ENCODE measurements at regions not wholly inside any gene's neighbourhood (a gene's known extent, or its start where the extent isn't known, plus 50 kb on each side); places are given as distances from the start of the nearest gene placed in this dataset.

DNA sequence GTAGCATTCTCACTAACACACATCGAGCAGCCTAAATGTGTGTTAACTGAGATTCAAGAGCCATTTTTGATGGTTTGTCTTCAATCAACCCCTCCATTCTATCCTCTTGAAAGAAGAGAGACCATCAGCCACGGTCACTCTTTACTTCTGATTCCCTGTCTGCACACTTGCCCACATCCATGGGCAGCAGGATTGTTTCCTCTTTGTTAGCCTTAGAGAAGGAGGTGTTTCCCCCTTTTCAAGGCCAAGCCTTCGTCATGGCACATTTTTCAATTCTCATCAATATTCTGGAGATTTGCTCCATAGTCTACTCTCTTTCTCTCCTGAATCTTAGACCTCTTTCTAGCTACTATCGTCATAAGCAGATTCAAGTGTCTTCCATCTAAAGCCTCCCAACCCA, 522.4 kb upstream of the NAALADL2 start:
- Mint-ChIP-seq H3K36me3 (ENCODE audit: low read depth) (no peaks in the 10 kb centered on the region), H3K27ac (no peak overlapping the region), H3K9me3 (no peaks in the 10 kb centered on the region)

DNA sequence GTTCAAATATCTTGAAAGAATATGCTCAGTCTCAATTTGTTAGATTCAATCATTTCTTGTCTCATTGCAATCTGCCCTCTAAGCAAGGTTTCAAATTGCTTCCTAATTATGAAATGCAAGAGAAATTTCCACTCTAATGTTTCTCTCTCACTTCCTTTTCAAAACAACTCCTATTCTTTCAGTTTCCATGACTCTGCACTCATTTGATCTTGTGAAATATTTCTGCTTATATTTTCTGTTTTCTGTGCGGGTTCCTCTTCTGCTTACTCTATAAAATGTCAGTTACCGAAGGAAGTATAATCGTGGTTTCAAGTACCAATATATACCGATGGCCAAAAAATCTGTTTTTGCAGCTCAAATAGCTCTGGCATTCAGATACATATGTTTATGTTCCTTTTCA, 521.9 kb upstream of the NAALADL2 start:
- Mint-ChIP-seq H3K9me3 (no peaks in the 10 kb centered on the region), H3K4me1 (no peaks in the 10 kb centered on the region), H3K4me3 (no peak overlapping the region), H3K27me3 (no peaks in the 10 kb centered on the region), H3K27ac (no peak overlapping the region), H3K36me3 (ENCODE audit: low read depth) (no peaks in the 10 kb centered on the region)
- DNase-seq: no peak
- intact Hi-C loops (cut with micrococcal nuclease): no loop called here

More for the DNA sequence above, 522.4 kb upstream of the NAALADL2 start:
- Mint-ChIP-seq H3K4me1 (no peaks in the 10 kb centered on the region), H3K4me3 (no peak overlapping the region), H3K27me3 (no peaks in the 10 kb centered on the region)
- intact Hi-C loops (cut with micrococcal nuclease): no loop called here
- no peak for DNase-seq

DNA sequence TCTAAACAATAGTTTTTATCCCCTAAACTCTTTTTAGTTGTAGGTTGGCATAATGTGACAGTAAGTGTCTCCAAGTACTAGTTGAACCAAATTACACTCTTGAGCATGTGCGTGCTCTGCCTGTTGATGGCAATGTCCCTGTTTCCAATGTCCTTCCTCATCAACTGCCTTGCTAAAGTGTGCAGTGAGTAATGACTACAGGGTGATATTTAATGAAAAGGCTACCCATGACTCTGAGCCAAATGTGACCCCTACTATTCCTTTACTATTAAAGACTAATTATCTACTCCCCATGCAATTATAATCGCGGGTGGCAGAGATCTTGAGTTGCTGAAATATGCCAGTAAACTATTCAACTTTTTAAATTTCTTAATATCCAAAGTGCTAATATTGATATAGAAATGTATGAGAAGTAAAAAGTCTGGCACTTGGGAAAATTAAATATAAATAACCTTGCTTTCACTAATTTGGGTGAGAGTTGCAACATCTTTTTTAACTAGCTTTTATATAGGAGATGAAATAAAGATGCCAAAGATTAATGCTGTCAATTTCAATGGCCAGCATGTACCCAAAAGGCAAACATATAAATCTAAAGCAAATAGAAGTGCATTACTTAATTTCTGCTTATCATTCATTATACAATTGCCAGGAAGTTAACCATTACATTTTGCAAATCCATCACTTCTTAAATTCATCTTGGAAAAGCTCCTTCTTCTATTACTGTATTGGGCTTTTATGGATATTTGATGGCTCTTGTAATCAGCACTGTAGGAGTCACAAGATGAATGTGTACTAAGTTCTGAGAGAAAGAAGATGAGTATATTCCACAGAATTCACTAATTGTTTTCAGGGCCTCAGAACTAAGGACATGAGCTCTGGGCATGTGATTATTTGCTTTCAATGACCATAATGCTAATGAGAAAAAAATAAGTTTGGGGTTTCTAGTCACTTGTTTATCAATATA, 518.2 kb upstream of the NAALADL2 start:
- no peaks in the 10 kb centered on the region for H3K27me3 Mint-ChIP-seq
- H3K36me3 Mint-ChIP-seq (ENCODE audit: low read depth): no peaks in the 10 kb centered on the region

DNA sequence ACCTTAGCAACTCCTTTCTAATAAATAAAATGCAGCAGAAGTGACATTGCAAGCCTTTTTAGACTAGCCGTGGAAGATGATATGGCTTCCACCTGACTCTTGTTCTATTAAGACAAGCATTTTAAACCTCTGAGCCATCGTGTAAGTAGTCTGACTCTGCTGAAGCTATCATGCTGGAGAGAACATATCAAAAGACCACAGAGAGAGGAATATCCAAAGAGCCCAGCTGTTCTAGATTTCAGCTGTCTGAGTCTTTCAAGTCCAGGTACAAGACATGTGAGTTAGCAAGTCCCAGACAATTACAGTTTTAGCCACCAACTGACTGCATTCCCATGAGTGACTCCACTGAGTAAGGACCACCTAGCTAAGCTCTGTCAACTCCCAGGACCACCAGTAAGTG, 517.0 kb upstream of the NAALADL2 start:
- Mint-ChIP-seq H3K4me3 (no peak overlapping the region), H3K36me3 (ENCODE audit: low read depth) (no peaks in the 10 kb centered on the region), H3K27me3 (no peaks in the 10 kb centered on the region), H3K4me1 (no peaks in the 10 kb centered on the region), H3K27ac (no peak overlapping the region), H3K9me3 (no peaks in the 10 kb centered on the region)
- intact Hi-C loops (cut with micrococcal nuclease): no loop called here
- no peak for DNase-seq

More for the DNA sequence above, 518.2 kb upstream of the NAALADL2 start:
- intact Hi-C loops (cut with micrococcal nuclease): no loop called here
- Mint-ChIP-seq H3K4me3 (no peak overlapping the region), H3K4me1 (no peaks in the 10 kb centered on the region), H3K9me3 (no peaks in the 10 kb centered on the region), H3K27ac (no peak overlapping the region)
- DNase-seq: no peak

DNA sequence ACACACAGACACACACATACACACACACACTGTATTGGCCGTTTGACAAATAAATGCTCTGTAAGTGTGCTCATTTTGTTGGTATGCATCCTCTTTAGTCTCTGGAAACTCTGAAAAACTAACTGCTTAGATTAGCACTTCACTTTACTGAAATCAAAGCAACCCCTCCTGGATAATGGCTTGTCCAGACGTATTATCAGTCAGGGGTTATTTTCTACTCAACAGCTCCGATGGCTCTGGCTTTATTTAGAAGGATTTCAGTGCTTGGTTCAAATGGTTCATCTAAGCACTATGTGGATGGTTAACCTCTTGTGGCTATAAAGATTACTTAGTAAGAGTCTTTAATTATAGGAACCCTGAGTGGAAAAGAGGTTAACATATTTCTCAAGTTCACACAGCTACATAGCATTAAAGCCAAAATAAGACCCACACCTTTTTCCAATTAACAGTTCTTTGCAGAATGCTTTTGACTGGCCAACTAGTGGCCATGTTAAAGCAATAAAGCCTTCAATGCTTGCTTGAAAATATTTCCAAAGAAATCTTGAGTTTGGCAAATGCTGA, 516.1 kb upstream of the NAALADL2 start:
- Mint-ChIP-seq H3K27me3 (no peaks in the 10 kb centered on the region), H3K4me1 (no peaks in the 10 kb centered on the region), H3K36me3 (ENCODE audit: low read depth) (no peaks in the 10 kb centered on the region), H3K27ac (no peak overlapping the region), H3K4me3 (no peak overlapping the region), H3K9me3 (no peaks in the 10 kb centered on the region)
- DNase-seq: no peak
- intact Hi-C loops (cut with micrococcal nuclease): no loop called here

DNA sequence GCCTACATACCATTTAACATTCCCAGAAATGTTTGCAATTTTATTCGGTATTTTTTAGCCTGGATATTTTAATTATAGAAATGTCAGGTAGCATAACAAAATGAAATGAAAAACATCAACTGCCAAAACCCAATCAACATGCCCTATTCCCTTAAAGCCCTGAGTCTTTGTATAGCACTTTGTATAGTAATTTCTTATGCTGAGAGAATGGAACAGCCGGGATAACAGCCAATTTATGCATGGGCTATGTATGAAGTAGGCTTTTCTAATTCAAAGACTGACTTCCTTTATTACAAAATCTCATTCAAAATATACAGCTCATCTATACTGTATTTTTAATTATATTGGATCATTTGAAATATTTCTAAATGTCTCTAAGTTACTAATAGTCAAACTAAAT, 513.0 kb upstream of the NAALADL2 start:
- H3K4me3 Mint-ChIP-seq: no peak overlapping the region
- intact Hi-C loops (cut with micrococcal nuclease): no loop called here
- no peaks in the 10 kb centered on the region for H3K4me1 Mint-ChIP-seq
- no peaks in the 10 kb centered on the region for H3K36me3 Mint-ChIP-seq (ENCODE audit: low read depth)
- no peak for DNase-seq
- H3K9me3 Mint-ChIP-seq: no peaks in the 10 kb centered on the region
- H3K27me3 Mint-ChIP-seq: no peaks in the 10 kb centered on the region
- H3K27ac Mint-ChIP-seq: no peak overlapping the region

DNA sequence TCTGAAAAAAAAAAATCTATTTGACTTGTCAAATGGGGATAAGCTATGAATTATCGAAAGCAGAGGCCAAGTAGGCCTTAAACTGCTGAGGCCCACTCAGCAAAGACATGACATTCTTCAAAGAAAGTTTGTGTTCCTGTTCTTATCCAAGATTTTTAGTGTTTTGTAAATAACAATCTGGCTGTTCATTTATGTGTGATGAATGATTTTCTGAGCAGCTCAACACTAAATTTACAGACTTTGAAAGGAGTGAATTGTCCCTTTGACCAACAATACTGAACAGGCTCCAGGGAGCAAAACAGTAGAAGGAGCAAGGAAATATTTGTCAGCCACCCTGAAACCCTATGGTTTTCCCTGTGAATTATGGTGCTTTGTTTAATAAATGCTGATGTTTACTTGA, 512.6 kb upstream of the NAALADL2 start:
- intact Hi-C loops (cut with micrococcal nuclease): no loop called here
- Mint-ChIP-seq H3K4me3 (no peak overlapping the region), H3K36me3 (ENCODE audit: low read depth) (no peaks in the 10 kb centered on the region), H3K9me3 (no peaks in the 10 kb centered on the region), H3K27me3 (no peaks in the 10 kb centered on the region), H3K27ac (no peak overlapping the region), H3K4me1 (no peaks in the 10 kb centered on the region)
- DNase-seq: no peak

DNA sequence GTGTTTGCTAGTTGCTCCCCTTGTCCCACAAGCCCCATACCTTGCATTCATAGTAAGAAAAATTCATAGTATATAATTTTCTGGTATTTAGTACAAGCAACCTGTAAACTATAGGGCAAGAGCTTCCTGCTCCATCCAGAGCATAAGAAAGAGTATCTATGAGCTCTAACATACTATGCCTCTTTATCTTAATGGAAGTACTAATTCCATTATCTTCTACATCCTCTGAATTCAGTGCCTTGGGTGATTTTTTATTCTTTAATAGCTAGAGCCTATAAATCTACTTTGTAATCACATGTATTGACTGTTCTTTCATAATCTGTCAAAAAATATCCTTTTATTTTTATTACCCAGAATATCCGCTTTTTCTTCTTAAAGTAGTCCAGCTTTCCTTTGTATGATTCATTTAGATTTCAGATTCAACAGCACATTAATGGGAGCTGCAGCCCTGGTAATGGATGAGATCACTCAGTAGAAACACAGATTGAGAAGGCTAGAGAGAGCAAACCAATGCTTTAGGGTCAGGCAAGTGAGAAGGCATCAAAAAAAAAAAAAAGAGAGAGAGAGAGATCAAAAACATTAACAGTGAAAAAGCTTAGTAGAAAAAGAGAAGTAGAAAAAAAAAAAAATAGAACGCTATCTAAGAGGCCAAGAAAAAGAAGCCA, 511.5 kb upstream of the NAALADL2 start:
- intact Hi-C loops (cut with micrococcal nuclease): no loop called here
- H3K4me3 Mint-ChIP-seq: no peak overlapping the region
- DNase-seq: no peak
- no peaks in the 10 kb centered on the region for H3K27me3 Mint-ChIP-seq
- H3K27ac Mint-ChIP-seq: no peak overlapping the region
- no peaks in the 10 kb centered on the region for H3K4me1 Mint-ChIP-seq
- no peaks in the 10 kb centered on the region for H3K36me3 Mint-ChIP-seq (ENCODE audit: low read depth)
- no peaks in the 10 kb centered on the region for H3K9me3 Mint-ChIP-seq

DNA sequence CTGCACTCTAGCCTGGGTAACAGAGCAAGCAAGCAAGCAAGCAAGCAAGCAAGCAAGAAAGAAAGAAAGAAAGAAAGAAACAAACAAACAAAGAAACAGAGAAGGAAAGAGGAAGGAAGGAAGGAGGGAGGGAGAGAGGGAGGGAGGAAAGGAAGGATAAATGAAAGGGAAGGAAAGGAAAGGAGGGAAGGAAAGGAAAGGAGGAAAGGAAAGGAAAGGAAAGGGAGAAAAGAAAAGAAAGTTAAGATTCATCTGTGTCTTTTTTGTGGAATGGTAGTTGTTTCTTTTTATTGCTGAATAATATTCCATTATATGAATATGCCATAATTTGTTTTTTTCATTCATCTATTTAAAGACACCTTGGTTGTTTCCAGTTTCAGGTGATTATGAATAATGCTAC, 506.9 kb upstream of the NAALADL2 start:
- Mint-ChIP-seq H3K27ac (no peak overlapping the region), H3K9me3 (no peaks in the 10 kb centered on the region), H3K27me3 (no peaks in the 10 kb centered on the region), H3K4me3 (no peak overlapping the region), H3K4me1 (no peaks in the 10 kb centered on the region), H3K36me3 (ENCODE audit: low read depth) (no peaks in the 10 kb centered on the region)
- intact Hi-C loops (cut with micrococcal nuclease): no loop called here
- DNase-seq: no peak

DNA sequence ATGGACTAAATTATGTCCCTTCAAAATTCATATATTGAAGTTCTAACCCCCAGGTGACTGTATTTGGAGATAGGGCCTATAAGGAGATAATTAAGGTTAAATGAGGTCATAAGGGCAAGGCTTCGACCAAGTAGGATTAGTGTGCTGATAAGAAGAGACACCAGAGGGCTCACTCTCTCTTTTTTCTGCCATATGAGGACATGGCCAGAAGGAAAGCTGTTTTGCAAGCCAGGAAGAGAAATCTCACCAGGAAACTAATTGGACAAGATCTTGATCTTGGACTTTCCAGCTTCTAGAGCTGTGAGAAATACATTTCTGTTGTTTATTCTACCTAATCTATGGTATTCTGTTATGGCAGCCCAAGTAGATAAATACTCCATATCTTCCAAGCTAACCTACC, 503.6 kb upstream of the NAALADL2 start:
- H3K36me3 Mint-ChIP-seq (ENCODE audit: low read depth): no peaks in the 10 kb centered on the region
- H3K27ac Mint-ChIP-seq: no peak overlapping the region
- H3K4me1 Mint-ChIP-seq: no peaks in the 10 kb centered on the region
- H3K9me3 Mint-ChIP-seq: no peaks in the 10 kb centered on the region
- H3K4me3 Mint-ChIP-seq: no peak overlapping the region
- intact Hi-C loops (cut with micrococcal nuclease): no loop called here
- DNase-seq: no peak
- H3K27me3 Mint-ChIP-seq: no peaks in the 10 kb centered on the region

DNA sequence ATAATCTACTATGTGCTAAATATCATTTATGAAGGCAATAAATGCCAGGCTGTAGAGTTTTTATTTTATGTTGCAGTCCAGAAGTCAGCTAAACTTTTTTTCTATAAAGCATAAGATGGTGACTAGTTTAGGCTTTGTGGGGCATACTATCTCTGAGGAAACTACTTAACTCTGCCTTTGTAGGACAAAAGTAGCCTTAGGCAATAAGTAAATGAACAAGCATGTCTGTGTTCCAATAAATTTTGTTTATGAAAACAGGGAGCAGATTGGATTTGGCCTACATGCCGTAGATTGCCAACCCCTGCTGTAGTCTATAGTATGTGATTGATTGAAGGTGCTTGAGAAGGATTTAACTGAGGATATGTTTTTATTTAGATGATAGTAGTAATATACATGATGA, 502.5 kb upstream of the NAALADL2 start:
- Mint-ChIP-seq H3K27me3 (no peaks in the 10 kb centered on the region), H3K27ac (no peak overlapping the region), H3K4me3 (no peak overlapping the region), H3K36me3 (ENCODE audit: low read depth) (no peaks in the 10 kb centered on the region), H3K9me3 (no peaks in the 10 kb centered on the region), H3K4me1 (no peaks in the 10 kb centered on the region)
- no peak for DNase-seq
- intact Hi-C loops (cut with micrococcal nuclease): no loop called here

DNA sequence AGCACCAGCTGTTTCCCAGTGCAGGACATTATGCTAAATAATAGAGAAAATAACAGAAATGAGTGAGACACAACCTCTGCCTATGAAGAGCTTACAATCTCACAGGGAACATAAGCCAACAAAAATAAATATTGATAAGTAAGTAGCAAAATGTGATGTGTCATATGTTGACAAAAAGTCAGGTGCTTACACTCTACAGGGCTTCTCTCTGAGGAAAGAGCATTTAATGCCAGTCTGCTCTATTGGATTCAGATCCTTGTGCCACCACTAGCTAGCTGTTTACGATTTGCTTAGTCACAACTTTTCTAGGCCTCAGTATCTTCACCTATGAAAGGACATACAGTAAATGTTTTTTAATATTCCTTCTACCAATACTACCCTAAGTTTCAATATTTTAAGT, 500.9 kb upstream of the NAALADL2 start:
- intact Hi-C loops (cut with micrococcal nuclease): no loop called here
- no peak overlapping the region for H3K27ac Mint-ChIP-seq
- H3K36me3 Mint-ChIP-seq (ENCODE audit: low read depth): no peaks in the 10 kb centered on the region

DNA sequence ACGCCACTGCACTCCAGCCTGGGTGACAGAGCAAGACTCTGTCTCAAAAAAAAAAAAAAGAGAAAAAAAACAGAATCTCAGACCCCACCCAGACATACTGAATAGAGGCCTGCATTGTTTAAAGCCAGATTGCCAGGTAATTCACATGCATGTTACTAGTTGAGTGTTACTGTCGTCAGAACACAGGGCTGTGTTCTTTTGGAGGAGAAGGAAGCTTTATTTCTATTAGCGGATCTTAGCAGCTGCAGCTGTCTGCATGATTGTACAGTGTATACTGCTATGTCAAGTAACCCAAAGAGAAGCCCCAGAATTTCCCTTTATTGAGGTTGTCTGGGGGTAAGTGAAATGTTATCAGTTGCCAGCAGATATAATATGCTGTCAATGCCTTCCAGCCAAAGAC, 496.6 kb upstream of the NAALADL2 start:
- intact Hi-C loops (cut with micrococcal nuclease): no loop called here
- H3K36me3 Mint-ChIP-seq (ENCODE audit: low read depth): no peaks in the 10 kb centered on the region
- no peaks in the 10 kb centered on the region for H3K9me3 Mint-ChIP-seq
- H3K27me3 Mint-ChIP-seq: no peaks in the 10 kb centered on the region
- H3K4me1 Mint-ChIP-seq: no peaks in the 10 kb centered on the region
- no peak for DNase-seq
- no peak overlapping the region for H3K27ac Mint-ChIP-seq
- no peak overlapping the region for H3K4me3 Mint-ChIP-seq

More for the DNA sequence above, 500.9 kb upstream of the NAALADL2 start:
- no peaks in the 10 kb centered on the region for H3K27me3 Mint-ChIP-seq
- no peak overlapping the region for H3K4me3 Mint-ChIP-seq
- no peak for DNase-seq
- no peaks in the 10 kb centered on the region for H3K4me1 Mint-ChIP-seq
- no peaks in the 10 kb centered on the region for H3K9me3 Mint-ChIP-seq

DNA sequence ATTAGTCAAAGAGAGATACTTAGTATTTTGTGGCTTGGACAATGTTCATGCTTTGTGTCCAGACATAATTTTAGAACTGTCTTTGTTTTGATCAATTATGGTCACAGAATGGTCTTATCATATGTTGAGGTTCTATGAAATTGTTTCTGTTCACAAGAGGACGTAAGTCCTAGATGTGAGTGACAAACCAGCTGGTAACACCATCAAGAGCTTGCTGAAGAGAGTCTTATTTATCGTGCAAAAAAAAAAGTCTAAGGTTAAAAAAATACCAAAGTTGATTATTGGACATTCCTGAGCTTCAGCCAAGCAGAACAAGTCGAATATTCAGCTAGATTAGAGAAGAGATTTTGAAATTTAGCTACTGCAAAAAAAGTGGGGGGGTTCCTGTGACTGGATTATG, 495.9 kb upstream of the NAALADL2 start:
- DNase-seq: no peak
- Mint-ChIP-seq H3K4me3 (no peak overlapping the region), H3K27ac (no peak overlapping the region), H3K4me1 (no peaks in the 10 kb centered on the region), H3K36me3 (ENCODE audit: low read depth) (no peaks in the 10 kb centered on the region), H3K9me3 (no peaks in the 10 kb centered on the region), H3K27me3 (no peaks in the 10 kb centered on the region)
- intact Hi-C loops (cut with micrococcal nuclease): no loop called here
